IMR-90 (cell line): ENCODE measurements at regions not wholly inside any gene's neighbourhood (a gene's known extent, or its start where the extent isn't known, plus 50 kb on each side); places are given as distances from the start of the nearest gene placed in this dataset.

Experiments
- ATAC-seq: fragments of 200-7000 bp; cut with Tn5 transposase; 2 replicates; pipeline ENCODE4 v1.9.1; 2020; ENCODE audit warnings: low read depth, mild to moderate bottlenecking, moderate library complexity
- BruUV-seq: library from RNA; stranded (reverse); fragments of 400-500 nt; replicated peaks from 2 replicates; lab custom pipeline; 2021; lab: Mats Ljungman, UMichigan
- CTCF ChIA-PET: fragments of 300-600 bp; formaldehyde crosslinking; extraction: SDS; loops from one replicate; lab custom pipeline; 2021; ENCODE audit warnings: antibody characterized with exemption; lab: Yijun Ruan, JAX
- POLR2A ChIA-PET: fragments of 300-600 bp; sonication (Branson Sonifier 250); formaldehyde crosslinking; loops from one replicate; lab custom pipeline; 2022; ENCODE audit warnings: antibody characterized with exemption; ENCODE audit not compliant: unreplicated experiment; lab: Charles Lee
- DNase-seq: peaks from one replicate; pipeline ENCODE4 v3.0.0; 2013
- H2AFZ ChIP-seq: replicated peaks from 2 replicates; pipeline ENCODE3; 2013; ENCODE audit warnings: low read length, mild to moderate bottlenecking; ENCODE audit not compliant: poor library complexity
- H2AK5ac ChIP-seq: 2 replicates; pipeline ENCODE4 v1.6.1; 2013; ENCODE audit warnings: low read depth, low read length, inconsistent platforms
- H2AK9ac ChIP-seq: replicated peaks from 2 replicates; pipeline ENCODE3; 2013; ENCODE audit warnings: mild to moderate bottlenecking, low read depth, low read length, moderate library complexity; ENCODE audit not compliant: poor library complexity
- H2BK120ac ChIP-seq: 2 replicates; pipeline ENCODE4 v1.6.1; 2013; ENCODE audit warnings: low read depth, low read length, inconsistent platforms
- H2BK15ac ChIP-seq: 3 replicates; pipeline ENCODE4 v1.6.1; 2013; ENCODE audit warnings: low read depth, low read length, inconsistent platforms
- H2BK20ac ChIP-seq: 2 replicates; pipeline ENCODE4 v1.6.1; 2013; ENCODE audit warnings: low read depth, mild to moderate bottlenecking, inconsistent platforms, low read length, moderate library complexity
- H2BK5ac ChIP-seq: 2 replicates; pipeline ENCODE4 v1.6.1; 2013; ENCODE audit warnings: mild to moderate bottlenecking, low read depth, low read length, inconsistent platforms; ENCODE audit not compliant: poor library complexity, severe bottlenecking
- H3K14ac ChIP-seq: replicated peaks from 2 replicates; pipeline ENCODE4 v1.6.1; 2013; ENCODE audit warnings: low read depth, low read length, inconsistent platforms
- H3K18ac ChIP-seq: 2 replicates; pipeline ENCODE4 v1.6.1; 2013; ENCODE audit warnings: low read depth, low read length, control low read depth
- H3K23ac ChIP-seq: 2 replicates; pipeline ENCODE4 v1.6.1; 2013; ENCODE audit warnings: low read depth, low read length, inconsistent platforms
- H3K27ac ChIP-seq: 2 replicates; pipeline ENCODE4 v1.5.1; 2013; ENCODE audit warnings: mild to moderate bottlenecking, control low read depth, low read length; ENCODE audit not compliant: insufficient read depth
- H3K27me3 ChIP-seq: 2 replicates; pipeline ENCODE4 v1.6.1; 2013; ENCODE audit warnings: low read length; ENCODE audit not compliant: control insufficient read depth, insufficient read depth
- H3K36me3 ChIP-seq: 2 replicates; pipeline ENCODE4 v1.6.1; 2013; ENCODE audit warnings: low read length, mixed read lengths; ENCODE audit not compliant: control insufficient read depth, insufficient read depth
- H3K4ac ChIP-seq: 2 replicates; pipeline ENCODE4 v1.6.1; 2013; ENCODE audit warnings: low read depth, low read length, inconsistent platforms
- H3K4me1 ChIP-seq: 2 replicates; pipeline ENCODE4 v1.6.1; 2013; ENCODE audit warnings: low read length, mixed read lengths; ENCODE audit not compliant: control insufficient read depth, insufficient read depth
- H3K4me2 ChIP-seq: 2 replicates; pipeline ENCODE4 v1.6.1; 2013; ENCODE audit warnings: low read depth, mild to moderate bottlenecking, control low read depth, low read length, moderate library complexity
- H3K4me3 ChIP-seq: 2 replicates; pipeline ENCODE4 v1.5.1; 2013; ENCODE audit warnings: low read depth, mild to moderate bottlenecking, control low read depth, low read length, moderate library complexity; ENCODE audit not compliant: insufficient read depth
- H3K56ac ChIP-seq: 2 replicates; pipeline ENCODE4 v1.6.1; 2013; ENCODE audit warnings: low read length, inconsistent platforms; ENCODE audit not compliant: insufficient read depth; ENCODE audit errors: extremely low read depth
- H3K79me1 ChIP-seq, 2 experiments: 2 replicates each; pipeline ENCODE4 v1.6.1; 2013; ENCODE audit warnings: low read length in 2 of 2, inconsistent platforms in 1 of 2, low read depth in 1 of 2
- H3K9ac ChIP-seq: 2 replicates; pipeline ENCODE4 v1.6.1; 2013; ENCODE audit warnings: low read depth, low read length, control low read depth
- H3K9me1 ChIP-seq: 2 replicates; pipeline ENCODE4 v1.6.1; 2013; ENCODE audit warnings: low read length, inconsistent platforms; ENCODE audit not compliant: insufficient read depth
- H3K9me3 ChIP-seq: 2 replicates; pipeline ENCODE4 v1.6.1; 2013; ENCODE audit warnings: low read length; ENCODE audit not compliant: control insufficient read depth, insufficient read depth
- H4K20me1 ChIP-seq: 2 replicates; pipeline ENCODE4 v1.6.1; 2013; ENCODE audit warnings: low read length, inconsistent platforms; ENCODE audit not compliant: insufficient read depth
- H4K5ac ChIP-seq: 2 replicates; pipeline ENCODE4 v1.6.1; 2013; ENCODE audit warnings: mild to moderate bottlenecking, low read depth, low read length, control low read depth
- H4K8ac ChIP-seq, 2 experiments: 2 replicates each; pipeline ENCODE4 v1.6.1; 2013; ENCODE audit warnings: low read depth in 2 of 2, low read length in 2 of 2, control low read depth in 1 of 2, inconsistent platforms in 1 of 2
- H4K91ac ChIP-seq: 2 replicates; pipeline ENCODE4 v1.6.1; 2013; ENCODE audit warnings: low read depth, low read length, inconsistent platforms; ENCODE audit not compliant: insufficient read depth
- CEBPB ChIP-seq: IDR thresholded peaks from 2 replicates; pipeline ENCODE4 v1.6.1; 2012; ENCODE audit warnings: low read depth, low read length, improper control_type of control experiment
- CHD1 ChIP-seq: IDR thresholded peaks from 2 replicates; pipeline ENCODE4 v1.6.1; 2012; ENCODE audit warnings: low read depth, low read length, improper control_type of control experiment
- CTCF ChIP-seq: conservative IDR thresholded peaks from 2 replicates; pipeline ENCODE4 v1.5.1; 2012; ENCODE audit warnings: mild to moderate bottlenecking, low read depth, low read length, improper control_type of control experiment
- MAFK ChIP-seq: IDR thresholded peaks from 2 replicates; pipeline ENCODE4 v1.6.1; 2012; ENCODE audit warnings: low read depth, low read length, improper control_type of control experiment
- NFE2L2 ChIP-seq: fragments of 150-350 bp; IDR thresholded peaks from 2 replicates; pipeline ENCODE4 v1.6.1; 2016; ENCODE audit warnings: low read depth, mild to moderate bottlenecking, low read length
- POLR2A ChIP-seq: IDR thresholded peaks from 2 replicates; pipeline ENCODE4 v1.6.1; 2012; ENCODE audit warnings: mild to moderate bottlenecking, low read depth, low read length
- RFX5 ChIP-seq: IDR thresholded peaks from 2 replicates; pipeline ENCODE4 v1.8.0; 2012; ENCODE audit warnings: low read depth, mild to moderate bottlenecking, low read length, moderate library complexity
- SMC3 ChIP-seq: fragments of 150-350 bp; IDR thresholded peaks from 2 replicates; pipeline ENCODE4 v1.6.1; 2016; ENCODE audit warnings: low read depth, mild to moderate bottlenecking, antibody characterized with exemption, low read length, moderate library complexity
- USF2 ChIP-seq: fragments of 150-350 bp; IDR thresholded peaks from 2 replicates; pipeline ENCODE4 v1.6.1; 2017; ENCODE audit warnings: mild to moderate bottlenecking, antibody characterized with exemption, low read length, low read depth
- WGBS, 2 experiments: methylation state at CpG; one replicate each; pipeline versions ENCODE4 v1.1.5 to v1.1.7; 2013; ENCODE audit warnings: missing lambda C conversion rate in 2 of 2; ENCODE audit not compliant: insufficient read length in 1 of 2; ENCODE audit errors: extremely low coverage in 2 of 2; 5-methylcytosine and 5-hydroxymethylcytosine counted together
- dilution Hi-C: fragments of 300-500 bp; cut with HindIII; formaldehyde crosslinking; loops from one replicate; pipeline ENCODE4 v1.14.3; 2018; ENCODE audit warnings: low sequenced_read_pairs; ENCODE audit not compliant: unreplicated experiment
- in situ Hi-C: fragments of 300-500 bp; cut with MboI; formaldehyde crosslinking; loops from 3 replicates; pipeline ENCODE4 v1.14.3; 2019; ENCODE audit warnings: low sequenced_read_pairs, inconsistent platforms, mixed read lengths
- intact Hi-C: fragments of 100-400 bp; cut with micrococcal nuclease; formaldehyde crosslinking; loops from 2 replicates; pipeline ENCODE4 v1.10.0; 2022

GRCh38 chr1:218846181-218846580 is 327.5 kb upstream of the LYPLAL1 start:
- H4K20me1 ChIP-seq = no peaks in the 10 kb centered on the region
- ATAC-seq (no peak), DNase-seq (no peak)
- no peak overlapping the region for H2AK9ac ChIP-seq
- in situ Hi-C loops (no loop called here), intact Hi-C loops (no loop called here), dilution Hi-C loops (no loop called here)
- ChIA-PET CTCF (no interaction called here), POLR2A (no interaction called here)
- no peaks in the 10 kb centered on the region for H3K4me1 ChIP-seq
- BruUV-seq = no TSS peak
- no peak overlapping the region for H3K18ac ChIP-seq
- no peak overlapping the region for H2BK20ac ChIP-seq
- no peaks in the 10 kb centered on the region for H3K79me1 ChIP-seq
- H3K4me3 ChIP-seq = no peak overlapping the region
- H3K9me1 ChIP-seq = no peaks in the 10 kb centered on the region
- H3K4me2 ChIP-seq = no peak overlapping the region
- WGBS, 2 experiments = no CpG with 5 or more reads among the region's 4 CpGs
- H2AK5ac ChIP-seq = no peak overlapping the region
- H3K56ac ChIP-seq = no peak overlapping the region
- no peak overlapping the region for H2AFZ ChIP-seq
- no peak overlapping the region for H2BK120ac ChIP-seq
- TF ChIP-seq CTCF (no peak), CEBPB (no peak), NFE2L2 (no peak), RFX5 (no peak), POLR2A (no peak), MAFK (no peak), USF2 (no peak), CHD1 (no peak), SMC3 (no peak)
- H4K8ac ChIP-seq = no peak overlapping the region
- H4K91ac ChIP-seq = no peak overlapping the region
- no peaks in the 10 kb centered on the region; the same call in 1 of the 2 replicates for H3K9me3 ChIP-seq
- no peak overlapping the region for H3K9ac ChIP-seq
- H3K14ac ChIP-seq = no peak overlapping the region
- no peak overlapping the region for H3K23ac ChIP-seq
- no peak overlapping the region for H2BK15ac ChIP-seq
- H3K36me3 ChIP-seq = no peaks in the 10 kb centered on the region
- H2BK5ac ChIP-seq = no peak overlapping the region
- H4K5ac ChIP-seq = no peak overlapping the region
- H3K4ac ChIP-seq = no peak overlapping the region
- no peaks in the 10 kb centered on the region for H3K27me3 ChIP-seq
- H3K27ac ChIP-seq = no peak overlapping the region
